HL-60 (cell line): ENCODE measurements at regions not wholly inside any gene's neighbourhood (a gene's known extent, or its start where the extent isn't known, plus 50 kb on each side); places are given as distances from the start of the nearest gene placed in this dataset.

Experiments used
- DNase-seq, 2 experiments: peaks; one replicate each; pipeline ENCODE4 v3.0.0-alpha.2; 2010 to 2020; ENCODE audit warnings: low read depth in 1 of 2, low spot score in 1 of 2
- H3K27ac ChIP-seq: fragments of 250-450 bp; sonication (Bioruptor Pico); replicated peaks from 2 replicates; pipeline ENCODE4 v1.5.1; 2020; ENCODE audit warnings: mild to moderate bottlenecking, moderate library complexity
- H3K27me3 ChIP-seq: fragments of 250-450 bp; sonication (Bioruptor Pico); 2 replicates; pipeline ENCODE4 v1.5.1; 2021; ENCODE audit warnings: mild to moderate bottlenecking, moderate library complexity; ENCODE audit not compliant: insufficient read depth, poor library complexity, severe bottlenecking
- H3K4me3 ChIP-seq: replicated peaks from 2 replicates; pipeline ENCODE4 v1.5.1; 2011; ENCODE audit warnings: mild to moderate bottlenecking, control low read depth, low read length; ENCODE audit not compliant: insufficient read depth
- GABPA ChIP-seq: IDR thresholded peaks from 2 replicates; pipeline ENCODE4 v1.6.1; 2012; ENCODE audit warnings: low read depth
- POLR2AphosphoS5 ChIP-seq: IDR thresholded peaks from 2 replicates; pipeline ENCODE4 v1.6.1; 2012; ENCODE audit warnings: low read depth
- REST ChIP-seq: IDR thresholded peaks from 2 replicates; pipeline ENCODE4 v1.6.1; 2012; ENCODE audit warnings: low read depth; ENCODE audit not compliant: insufficient replicate concordance
- SPI1 ChIP-seq: IDR thresholded peaks from 2 replicates; pipeline ENCODE4 v1.6.1; 2012; ENCODE audit warnings: low read depth, mild to moderate bottlenecking, borderline replicate concordance
- TF ChIP-seq, protein P1 (sequence below): IDR thresholded peaks from one replicate; pipeline ENCODE4 v1.5.1; 2011; ENCODE audit warnings: low read length, control low read depth, inconsistent platforms; ENCODE audit not compliant: insufficient read depth

DNA sequence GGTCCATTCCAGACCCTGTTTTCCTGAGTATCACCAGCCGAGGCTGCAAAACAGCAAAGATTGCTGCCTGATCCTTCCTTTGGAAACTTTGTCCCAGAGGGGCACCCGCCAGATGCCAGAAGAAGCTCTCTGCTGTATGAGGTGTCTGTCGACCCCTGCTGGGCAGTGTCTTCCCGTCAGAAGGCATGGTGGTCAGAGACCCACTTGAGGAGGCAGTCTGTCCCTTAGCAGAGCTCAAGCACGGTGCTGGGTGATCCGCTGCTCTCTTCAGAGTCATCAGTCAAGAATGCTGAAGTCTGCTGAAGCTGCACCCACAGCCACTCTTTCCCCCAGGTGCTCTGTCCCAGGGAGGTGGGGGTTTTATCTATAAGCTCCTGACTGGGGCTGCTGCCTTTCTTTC, 1121.2 kb downstream of the NSUN3 start:
- H3K27ac ChIP-seq = no peak overlapping the region
- H3K4me3 ChIP-seq = no peak overlapping the region
- no peak for DNase-seq
- no peaks in the 10 kb centered on the region for H3K27me3 ChIP-seq
- TF ChIP-seq GABPA (no peak), POLR2AphosphoS5 (no peak), SPI1 (no peak), REST (no peak)
- TF ChIP-seq, protein P1, sequence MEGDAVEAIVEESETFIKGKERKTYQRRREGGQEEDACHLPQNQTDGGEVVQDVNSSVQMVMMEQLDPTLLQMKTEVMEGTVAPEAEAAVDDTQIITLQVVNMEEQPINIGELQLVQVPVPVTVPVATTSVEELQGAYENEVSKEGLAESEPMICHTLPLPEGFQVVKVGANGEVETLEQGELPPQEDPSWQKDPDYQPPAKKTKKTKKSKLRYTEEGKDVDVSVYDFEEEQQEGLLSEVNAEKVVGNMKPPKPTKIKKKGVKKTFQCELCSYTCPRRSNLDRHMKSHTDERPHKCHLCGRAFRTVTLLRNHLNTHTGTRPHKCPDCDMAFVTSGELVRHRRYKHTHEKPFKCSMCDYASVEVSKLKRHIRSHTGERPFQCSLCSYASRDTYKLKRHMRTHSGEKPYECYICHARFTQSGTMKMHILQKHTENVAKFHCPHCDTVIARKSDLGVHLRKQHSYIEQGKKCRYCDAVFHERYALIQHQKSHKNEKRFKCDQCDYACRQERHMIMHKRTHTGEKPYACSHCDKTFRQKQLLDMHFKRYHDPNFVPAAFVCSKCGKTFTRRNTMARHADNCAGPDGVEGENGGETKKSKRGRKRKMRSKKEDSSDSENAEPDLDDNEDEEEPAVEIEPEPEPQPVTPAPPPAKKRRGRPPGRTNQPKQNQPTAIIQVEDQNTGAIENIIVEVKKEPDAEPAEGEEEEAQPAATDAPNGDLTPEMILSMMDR = no peak

DNA sequence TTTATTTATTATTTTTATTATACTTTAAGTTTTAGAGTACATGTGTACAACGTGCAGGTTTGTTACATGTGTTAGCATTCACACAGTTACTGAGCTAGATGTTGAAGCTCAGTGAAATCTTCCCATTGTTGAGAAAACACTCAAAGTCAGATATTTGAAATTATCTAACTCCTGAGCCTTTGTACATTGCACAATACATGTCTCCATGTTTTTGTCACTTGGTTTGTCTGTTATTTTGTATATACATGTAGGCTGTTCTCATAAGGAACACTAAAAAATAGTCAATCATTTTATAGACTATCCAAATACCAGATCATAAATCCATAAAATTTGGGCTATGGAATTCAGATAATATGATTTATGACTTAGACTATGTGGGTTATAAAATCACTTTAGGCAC, 1126.5 kb downstream of the NSUN3 start:
- no peaks in the 10 kb centered on the region for H3K27me3 ChIP-seq
- DNase-seq = no peak
- no peak overlapping the region for H3K27ac ChIP-seq
- no peak overlapping the region for H3K4me3 ChIP-seq
- no peak for TF ChIP-seq SPI1
- TF ChIP-seq, protein P1 = no peak
- no peak for TF ChIP-seq REST
- no peak for TF ChIP-seq POLR2AphosphoS5
- no peak for TF ChIP-seq GABPA

DNA sequence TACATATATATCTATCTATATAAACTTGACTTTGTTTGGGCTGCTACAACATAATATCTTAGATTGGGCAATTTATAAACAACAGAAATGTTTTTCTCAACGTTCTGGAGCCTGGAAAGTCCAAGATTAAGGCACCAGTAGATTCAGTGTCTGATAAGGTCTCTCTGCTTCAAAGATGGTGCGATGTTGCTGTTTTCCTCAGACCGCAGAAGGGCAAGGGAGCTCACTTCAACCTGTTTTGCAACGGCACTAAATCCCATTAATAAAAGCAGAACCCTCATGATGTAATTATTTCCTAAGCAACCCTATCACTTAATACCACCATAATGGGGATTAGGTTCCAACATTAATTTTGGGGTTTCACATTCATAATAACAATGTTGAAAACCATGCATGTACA, 1134.8 kb downstream of the NSUN3 start:
- Histone ChIP-seq H3K27me3 (no peaks in the 10 kb centered on the region), H3K4me3 (no peak overlapping the region), H3K27ac (no peak overlapping the region)
- DNase-seq = no peak
- TF ChIP-seq, protein P1 = no peak
- TF ChIP-seq REST = no peak
- TF ChIP-seq GABPA = no peak
- no peak for TF ChIP-seq SPI1
- no peak for TF ChIP-seq POLR2AphosphoS5
